GM19238 (cell line): ENCODE measurements at regions not wholly inside any gene's neighbourhood (a gene's known extent, or its start where the extent isn't known, plus 50 kb on each side); places are given as distances from the start of the nearest gene placed in this dataset.
"Not testable (repeated sequence)": the region's sequence is repeated elsewhere in the genome, so short reads cannot be mapped to it uniquely, and the experiment has no call there.

Source experiments
- DNase-seq: peaks from one replicate; pipeline ENCODE4 v3.0.0; 2011; ENCODE audit warnings: low spot score; ENCODE audit not compliant: insufficient read length

- DNase-seq = no peak
Observed at GRCh38 chr5:7274203-7274602, 121.7 kb upstream of the ADCY2 start.

DNA sequence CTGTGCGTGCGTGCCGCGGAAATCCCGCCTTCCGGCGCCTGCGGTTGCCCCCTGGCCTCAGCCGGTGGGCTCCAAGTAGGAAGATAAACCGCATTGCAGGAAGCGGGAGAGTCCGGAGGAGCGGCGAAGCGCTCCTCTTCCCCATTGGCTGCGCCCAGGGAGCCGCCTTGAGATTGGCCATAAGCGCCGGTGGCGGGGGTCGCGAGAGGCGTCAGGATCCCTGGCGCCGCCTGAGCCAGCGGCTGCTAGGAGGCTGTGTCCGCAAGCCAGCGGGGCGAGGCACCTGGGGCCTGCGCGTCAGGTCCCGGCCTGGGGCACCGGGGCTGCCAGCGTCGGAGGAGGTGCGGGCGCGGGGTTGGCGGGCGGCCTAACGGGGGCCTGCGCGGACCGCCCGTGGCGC lies 106.3 kb upstream of the ADCY2 start:
- not testable (repeated sequence) for DNase-seq

- not testable (repeated sequence) for DNase-seq
Observed at GRCh38 chr5:7297821-7298220, 98.1 kb upstream of the ADCY2 start.

GRCh38 chr5:7299731-7300130 lies 96.2 kb upstream of the ADCY2 start:
- not testable (repeated sequence) for DNase-seq

DNA sequence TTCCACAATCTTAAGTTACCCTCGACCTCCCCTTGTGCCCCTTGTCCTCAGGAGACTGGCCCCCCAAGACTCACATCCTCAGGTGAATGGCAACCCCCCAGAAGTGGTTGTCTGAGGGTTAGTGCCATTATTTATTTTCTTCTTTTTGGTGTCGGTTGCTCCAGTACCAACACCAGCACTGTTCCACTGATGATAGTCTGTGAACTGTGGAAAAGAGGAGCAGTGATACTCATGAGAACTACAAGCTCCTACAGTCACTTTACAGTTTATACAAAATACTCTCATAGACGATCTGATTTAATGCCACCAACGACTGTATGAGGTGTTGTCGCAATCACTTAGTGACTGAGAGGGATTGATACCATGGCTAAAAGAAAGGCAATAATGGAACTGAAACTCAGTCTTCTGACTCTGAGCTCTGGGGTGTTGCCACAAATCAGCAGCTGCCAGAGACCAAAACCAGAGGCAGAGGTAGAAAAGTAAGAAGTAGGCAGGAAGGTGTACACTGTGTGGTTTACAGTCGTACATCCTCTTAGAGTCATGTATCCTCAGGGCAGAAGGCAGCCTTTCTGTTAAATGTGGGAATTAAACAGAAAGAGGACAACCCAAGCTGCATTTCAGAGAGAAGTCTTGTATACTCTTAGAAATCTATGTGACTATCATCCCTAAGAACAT lies 90.8 kb upstream of the ADCY2 start:
- not testable (repeated sequence) for DNase-seq

DNA sequence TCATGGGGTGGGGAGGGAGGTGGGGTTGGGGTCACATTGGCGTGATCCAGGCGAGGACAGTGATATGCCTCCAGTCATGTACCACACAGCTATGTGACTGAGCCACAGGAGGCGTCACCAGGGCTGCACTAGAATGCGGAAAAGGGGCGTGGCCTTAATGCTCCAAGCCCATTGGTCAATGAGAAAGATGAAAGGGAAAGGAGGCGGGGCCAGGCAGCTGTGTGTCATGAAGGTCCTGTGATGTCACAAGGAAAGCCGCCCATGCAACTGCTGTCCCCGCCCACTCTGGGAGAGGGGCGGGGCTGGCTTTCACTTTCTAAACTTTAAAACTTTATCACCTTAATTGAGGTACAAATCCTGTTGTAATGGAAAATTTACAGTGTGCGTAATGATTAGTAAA lies 89.4 kb upstream of the ADCY2 start:
- not testable (repeated sequence) for DNase-seq

DNA sequence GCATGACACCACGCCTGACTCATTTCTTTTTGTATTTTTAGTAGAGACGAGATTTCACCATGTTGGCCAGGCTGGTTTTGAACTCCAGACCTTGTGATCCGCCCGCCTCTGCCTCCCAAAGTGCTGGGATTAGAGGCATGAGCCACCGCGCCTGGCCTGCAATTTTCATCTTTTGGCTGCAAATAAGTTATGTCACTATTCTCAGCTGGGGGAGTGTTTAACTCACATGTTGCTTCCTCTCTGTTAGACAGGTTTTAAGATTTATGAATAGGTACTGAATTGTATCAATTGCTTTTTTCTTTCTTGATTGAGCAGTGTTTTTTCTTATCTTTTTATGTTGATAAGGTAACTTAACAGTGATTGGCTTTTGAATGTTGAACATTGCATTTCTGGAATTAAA lies 88.2 kb upstream of the ADCY2 start:
- not testable (repeated sequence) for DNase-seq

- not testable (repeated sequence) for DNase-seq
Observed at GRCh38 chr5:7309715-7310114, 86.2 kb upstream of the ADCY2 start.

DNA sequence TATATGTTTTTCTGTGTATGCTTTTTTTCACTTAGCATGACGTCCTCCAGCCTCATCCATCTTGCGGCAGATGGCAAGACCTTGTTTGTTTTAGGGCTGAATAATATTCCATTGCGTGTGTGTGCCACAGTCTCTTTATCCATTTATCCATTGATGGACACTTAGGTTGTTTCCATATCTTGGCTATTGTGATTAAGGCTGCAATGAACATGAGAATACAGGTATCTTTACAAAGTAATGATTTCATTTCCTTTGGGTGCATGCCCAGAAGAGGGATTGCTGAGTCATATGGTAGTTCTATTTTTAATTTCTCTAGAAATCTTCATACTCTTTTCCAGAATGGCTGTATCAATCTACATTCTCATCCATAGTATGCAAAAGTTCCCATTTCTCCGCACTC lies 85.3 kb upstream of the ADCY2 start:
- DNase-seq = not testable (repeated sequence)

DNA sequence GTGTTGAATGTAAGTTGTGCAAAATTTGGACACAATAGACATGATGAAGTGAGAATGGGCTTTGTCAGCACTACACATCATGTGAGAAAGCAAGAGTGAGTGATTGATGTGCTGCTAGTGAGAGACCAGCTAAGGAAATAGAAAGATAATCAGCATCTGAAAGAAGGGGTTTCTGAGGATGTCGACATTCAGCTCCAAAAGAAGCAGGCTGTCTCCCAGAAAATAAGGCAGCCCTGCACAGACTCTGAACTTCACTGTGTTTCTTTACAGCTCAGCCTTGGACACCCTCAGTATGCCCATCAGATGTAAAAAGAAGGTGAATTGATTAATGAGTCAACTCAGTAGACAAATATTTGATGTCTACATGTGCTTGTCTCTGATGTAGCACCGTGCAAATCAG lies 80.8 kb upstream of the ADCY2 start:
- no peak for DNase-seq

- DNase-seq = no peak
Observed at GRCh38 chr5:7317751-7318150, 78.2 kb upstream of the ADCY2 start.

DNA sequence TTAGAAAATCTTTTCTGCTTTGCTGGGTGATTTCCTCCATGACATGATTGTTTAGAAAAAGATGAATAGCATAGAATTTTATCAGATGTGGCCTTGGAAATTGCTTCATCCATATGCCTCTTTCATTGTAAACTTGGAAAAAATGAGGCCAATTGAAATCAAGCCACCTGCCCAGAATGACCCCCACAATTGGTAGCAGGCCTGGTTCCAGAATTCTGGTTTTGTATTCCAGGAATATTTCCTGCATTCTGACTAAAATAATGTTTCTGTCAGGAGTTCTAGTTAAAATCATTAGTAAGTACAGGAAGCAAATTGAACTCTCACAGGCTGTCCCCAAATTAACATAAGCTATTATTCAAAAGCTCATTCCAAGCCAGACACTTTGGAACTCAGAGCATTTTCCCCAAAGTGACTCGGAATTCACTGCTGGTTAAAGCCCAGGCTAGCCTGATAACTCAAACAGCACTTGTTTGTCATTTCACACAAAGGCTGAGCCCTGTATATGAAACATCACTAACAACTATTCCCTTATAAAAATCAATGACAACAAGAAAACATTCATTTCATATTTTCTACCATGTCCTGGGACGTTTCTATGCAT lies 75.1 kb upstream of the ADCY2 start:
- no peak for DNase-seq

- no peak for DNase-seq
Observed at GRCh38 chr5:7321724-7322123, 74.2 kb upstream of the ADCY2 start.

- no peak for DNase-seq
Observed at GRCh38 chr5:7324919-7325318, 71.0 kb upstream of the ADCY2 start.

GRCh38 chr5:7325975-7326913 lies 69.7 kb upstream of the ADCY2 start:
- DNase-seq = no peak

DNA sequence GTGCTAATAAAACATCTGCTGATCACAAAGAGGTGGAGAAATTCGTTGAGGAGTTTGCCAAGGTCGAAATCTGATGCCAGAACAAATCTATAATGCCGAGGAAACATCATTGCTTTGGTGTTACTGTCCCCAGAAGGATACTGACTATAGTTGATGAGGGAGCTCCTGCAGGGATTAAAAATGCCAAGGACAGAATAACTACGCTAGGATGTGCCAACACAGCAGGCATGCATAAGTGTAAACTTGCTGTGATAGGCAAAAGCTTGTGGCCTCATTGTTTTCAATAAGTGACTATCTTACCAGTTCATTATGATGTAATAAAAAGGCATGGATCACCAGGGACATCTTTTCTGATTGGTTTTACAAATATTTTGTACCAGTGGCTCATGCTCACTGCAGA lies 66.8 kb upstream of the ADCY2 start:
- DNase-seq = no peak

- DNase-seq = no peak
Observed at GRCh38 chr5:7329712-7330111, 66.2 kb upstream of the ADCY2 start.

DNA sequence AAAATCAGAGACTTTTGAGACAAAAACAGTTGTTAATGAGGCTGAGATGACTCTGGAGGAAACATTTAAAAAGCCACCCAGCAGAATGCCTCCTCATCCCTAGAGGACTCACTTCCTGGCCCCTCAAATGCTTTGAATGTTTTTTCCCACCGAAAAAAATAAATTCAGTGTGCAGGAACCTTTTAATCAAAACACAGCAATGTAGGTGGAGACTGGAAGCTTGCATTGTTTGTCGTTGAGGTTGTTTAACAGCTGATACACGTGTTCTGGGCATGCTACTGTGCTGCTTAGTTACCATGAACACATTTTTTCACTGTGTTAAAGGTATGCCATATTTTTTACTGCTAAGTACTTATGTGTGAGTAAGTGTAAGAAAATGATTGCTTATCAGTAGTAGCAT lies 65.7 kb upstream of the ADCY2 start:
- no peak for DNase-seq

DNA sequence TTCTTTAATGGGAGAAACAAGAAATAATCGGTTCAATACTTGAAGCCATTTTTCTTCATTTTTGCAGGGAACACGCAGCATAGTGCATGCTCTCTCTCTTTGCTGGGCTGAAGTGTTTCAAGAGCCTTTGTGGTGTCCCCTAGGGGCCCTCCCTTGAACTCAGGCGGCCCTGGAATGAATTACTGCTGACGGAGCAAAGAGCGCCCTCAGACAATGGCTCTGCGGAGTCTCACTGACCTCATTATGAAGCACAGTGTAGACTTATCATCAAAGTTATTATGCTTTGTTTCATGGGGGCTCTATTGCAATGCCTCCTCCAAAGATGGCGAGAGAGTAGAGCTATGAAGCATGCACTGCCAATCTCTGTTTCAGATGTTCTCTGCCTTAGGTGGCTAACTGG lies 64.8 kb upstream of the ADCY2 start:
- no peak for DNase-seq
